Suppressor macrophage treated with lipopolysaccharide for 1 hour (primary cell): ENCODE measurements at regions not wholly inside any gene's neighbourhood (a gene's known extent, or its start where the extent isn't known, plus 50 kb on each side); places are given as distances from the start of the nearest gene placed in this dataset.
"Not testable (repeated sequence)": the region's sequence is repeated elsewhere in the genome, so short reads cannot be mapped to it uniquely, and the experiment has no call there.

Experiments
- DNase-seq, 3 donors: peaks; one replicate each; pipeline ENCODE4 v3.0.0-alpha.2; 2020 to 2022

DNA sequence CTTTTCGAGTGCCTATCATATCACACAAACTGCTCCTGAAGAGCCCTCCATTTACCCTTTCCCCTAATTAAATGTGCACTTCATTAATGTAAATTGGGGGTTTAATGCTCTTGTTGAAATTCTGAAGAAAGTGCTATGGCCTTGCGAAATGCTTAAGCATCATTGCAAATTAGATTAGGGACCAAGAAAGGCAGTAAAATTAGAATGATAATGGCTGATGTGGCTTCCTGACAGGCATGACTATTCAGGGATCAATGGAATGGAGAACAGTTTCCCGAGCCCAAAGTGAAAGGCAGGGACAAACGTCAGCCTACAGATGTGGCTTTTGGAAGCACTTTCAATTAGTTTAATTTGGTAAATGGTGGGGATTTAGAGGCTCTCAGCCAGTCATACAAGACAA lies 120.1 kb downstream of the NKX6-1 start:
- no peak for DNase-seq

DNA sequence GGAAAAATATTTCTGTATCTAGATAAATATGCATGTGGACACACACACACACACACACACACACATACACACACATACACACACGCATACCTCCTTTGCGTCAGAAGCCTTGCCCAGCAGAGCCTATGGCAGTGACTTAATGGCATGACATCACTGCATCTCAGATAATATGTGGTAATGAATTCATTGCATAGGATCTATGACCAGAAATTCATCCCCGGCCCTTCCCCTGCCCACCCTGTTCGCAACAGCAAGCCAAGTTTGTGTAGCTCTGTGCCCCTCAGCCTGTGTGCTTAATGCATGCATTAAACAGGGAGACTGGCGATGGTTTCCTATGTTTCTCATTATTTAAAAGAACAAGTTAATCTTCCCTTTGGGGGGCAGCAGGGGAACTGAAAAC lies 120.7 kb downstream of the NKX6-1 start:
- DNase-seq = no peak

DNA sequence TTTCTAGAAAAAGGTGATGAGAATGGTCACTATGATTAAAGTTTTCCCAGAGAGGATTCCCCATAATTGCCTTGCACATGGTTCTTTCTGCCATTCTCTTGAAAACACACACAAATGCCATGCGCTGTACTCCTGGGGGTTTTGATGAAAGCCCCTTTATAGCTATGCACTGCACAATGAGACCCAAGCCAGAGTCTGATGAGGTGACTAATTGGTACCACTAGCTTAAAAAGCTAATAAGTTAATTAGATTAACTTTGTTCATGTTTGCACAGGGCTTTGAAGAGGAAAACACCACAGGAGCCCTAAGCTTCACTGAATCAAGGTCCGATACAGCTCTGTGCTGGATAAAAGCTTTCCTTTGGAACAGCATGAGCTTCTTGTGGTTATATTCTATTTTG lies 132.2 kb downstream of the NKX6-1 start:
- DNase-seq = no peak

DNA sequence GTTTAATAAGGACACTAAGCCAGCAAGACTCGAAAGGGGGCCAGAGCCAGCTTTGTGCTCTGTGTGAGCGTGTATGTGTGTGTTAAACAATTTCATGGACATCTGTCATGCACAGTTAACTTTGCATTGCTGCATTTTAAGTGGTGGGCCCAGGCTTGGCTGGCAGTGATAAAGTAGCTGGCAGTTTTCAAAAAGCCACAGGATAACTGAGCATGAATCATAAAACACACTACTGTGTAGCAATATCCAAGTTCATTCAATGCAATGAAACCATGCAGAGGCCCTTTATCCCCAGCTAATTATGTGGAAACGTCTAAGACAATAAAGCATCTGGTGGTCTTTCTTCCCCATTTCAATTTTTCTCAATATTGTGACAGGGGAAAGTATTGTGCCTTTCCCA lies 132.9 kb downstream of the NKX6-1 start:
- DNase-seq = no peak

DNA sequence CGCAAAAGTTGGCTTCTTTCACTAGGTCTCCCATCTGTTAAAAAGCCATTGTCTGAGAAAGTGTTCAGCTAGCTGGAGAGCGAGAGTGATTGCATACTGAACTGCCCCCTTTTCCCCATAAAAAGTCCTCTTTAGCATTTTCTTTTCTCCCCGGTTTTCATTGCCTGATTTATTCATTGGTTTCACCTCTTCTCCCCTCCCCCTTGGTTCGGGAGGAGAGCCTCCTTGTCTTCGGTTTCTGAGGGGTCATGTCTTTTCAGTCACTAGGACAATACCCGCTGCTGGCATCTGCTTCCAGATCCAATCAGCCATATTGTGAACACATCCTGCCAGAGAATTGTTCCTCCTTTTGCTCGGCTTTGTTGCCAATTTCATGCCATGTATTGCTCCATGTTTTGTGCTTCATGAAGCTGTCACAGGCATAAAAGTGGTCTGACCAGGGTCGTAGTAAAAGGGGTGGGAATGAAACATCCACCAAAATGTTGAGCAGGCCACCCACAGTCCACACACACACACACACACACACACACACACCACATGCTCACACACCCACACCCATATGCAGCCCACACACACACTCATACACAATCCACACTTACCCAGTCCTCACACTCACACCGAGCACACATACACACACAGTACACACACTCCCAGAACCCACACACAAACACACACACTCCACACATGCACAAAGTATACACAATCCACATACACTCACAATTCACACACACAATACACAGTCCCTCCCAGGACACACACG lies 136.0 kb downstream of the NKX6-1 start:
- DNase-seq = no peak

DNA sequence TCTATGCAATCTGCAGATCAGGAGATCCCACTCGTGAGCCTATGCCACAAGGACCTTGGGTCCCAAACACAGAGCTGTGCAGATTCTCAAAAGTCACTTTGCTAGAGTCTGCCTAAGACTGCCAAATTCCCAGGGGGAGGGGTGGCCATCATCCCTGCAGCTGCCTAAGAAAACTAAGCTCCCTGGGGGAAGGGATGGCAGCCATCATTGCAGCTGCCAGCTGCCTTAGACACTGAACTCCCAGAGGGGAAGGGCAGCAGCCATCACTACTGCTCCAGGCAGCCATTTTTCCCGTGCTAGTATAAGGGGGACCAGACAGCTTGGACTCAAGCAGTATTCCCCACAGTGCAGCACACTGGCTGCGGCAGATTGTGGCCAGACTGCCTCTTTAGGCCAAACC lies 156.9 kb downstream of the NKX6-1 start:
- no peak for DNase-seq

DNA sequence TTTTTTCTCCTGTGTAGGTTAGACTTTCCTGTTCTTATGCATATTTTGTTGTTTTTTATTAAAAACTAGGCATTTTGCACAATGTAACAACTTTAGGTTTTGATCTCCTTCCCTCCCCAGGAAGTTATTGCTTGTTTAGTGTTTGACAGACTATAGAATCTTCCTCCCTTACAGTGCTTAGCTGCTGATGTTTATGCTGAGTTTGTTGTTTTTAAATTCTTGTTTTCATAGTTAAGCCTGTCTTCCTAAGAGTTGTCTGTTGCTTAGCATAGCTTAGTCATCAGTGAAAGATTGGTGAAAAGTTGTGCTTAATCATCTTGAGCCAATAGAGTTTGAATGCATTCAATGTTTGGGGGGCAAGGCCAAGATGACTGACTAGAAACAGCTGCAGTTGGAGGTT lies 157.5 kb downstream of the NKX6-1 start:
- DNase-seq = no peak

DNA sequence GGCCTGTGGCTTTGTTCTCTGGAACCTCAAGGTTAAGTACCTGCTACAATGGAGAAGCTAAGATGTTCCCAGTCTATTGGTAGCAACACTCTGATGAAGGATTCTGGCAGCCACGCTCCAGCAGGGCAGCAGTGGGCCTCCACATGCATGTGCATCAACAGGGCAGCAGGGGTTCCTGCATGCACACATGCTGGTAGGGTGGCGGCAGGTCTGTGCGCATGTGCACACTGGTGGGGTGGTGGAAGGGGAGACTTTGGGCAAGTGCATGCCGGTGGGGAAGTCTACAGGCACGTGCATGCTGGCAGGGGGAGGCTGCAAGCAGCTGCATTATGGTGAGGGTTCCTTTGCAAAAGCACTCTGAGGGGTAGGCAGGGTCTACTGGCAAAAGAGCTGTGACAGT lies 160.7 kb downstream of the NKX6-1 start:
- DNase-seq = no peak

DNA sequence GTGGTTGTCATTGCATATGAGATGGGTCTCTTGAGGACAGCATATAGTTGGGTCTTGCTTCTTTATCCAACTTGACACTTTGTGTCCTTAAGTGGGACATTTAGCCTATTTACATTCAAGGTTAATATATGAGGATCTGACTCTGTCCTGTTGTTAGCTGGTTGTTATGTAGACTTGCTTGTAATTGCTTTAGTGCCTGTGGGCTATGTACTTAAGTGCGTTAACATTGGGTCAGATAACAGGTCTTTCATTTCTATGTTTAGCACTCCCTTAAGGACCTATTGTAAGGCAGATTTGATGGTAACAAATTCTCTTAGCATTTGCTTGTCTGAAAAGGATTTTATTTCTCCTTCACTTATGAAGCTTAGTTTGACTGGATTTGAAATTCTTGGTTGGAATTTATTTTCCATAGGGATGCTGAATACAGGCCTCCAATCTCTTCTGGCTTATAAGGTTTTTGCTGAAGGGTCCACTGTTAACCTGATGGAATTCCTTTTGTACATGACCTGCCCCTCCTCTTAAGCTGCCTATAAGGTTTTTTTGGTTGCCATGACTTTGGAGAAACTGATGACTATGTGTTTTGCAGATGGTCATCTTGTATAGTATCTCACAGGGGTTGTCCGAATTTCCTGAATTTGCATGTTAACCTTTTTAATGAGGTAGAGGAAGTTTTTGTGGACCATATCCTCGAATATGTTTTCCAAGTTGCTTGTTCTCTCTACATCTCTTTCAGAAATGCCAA lies 162.0 kb downstream of the NKX6-1 start:
- no peak for DNase-seq

DNA sequence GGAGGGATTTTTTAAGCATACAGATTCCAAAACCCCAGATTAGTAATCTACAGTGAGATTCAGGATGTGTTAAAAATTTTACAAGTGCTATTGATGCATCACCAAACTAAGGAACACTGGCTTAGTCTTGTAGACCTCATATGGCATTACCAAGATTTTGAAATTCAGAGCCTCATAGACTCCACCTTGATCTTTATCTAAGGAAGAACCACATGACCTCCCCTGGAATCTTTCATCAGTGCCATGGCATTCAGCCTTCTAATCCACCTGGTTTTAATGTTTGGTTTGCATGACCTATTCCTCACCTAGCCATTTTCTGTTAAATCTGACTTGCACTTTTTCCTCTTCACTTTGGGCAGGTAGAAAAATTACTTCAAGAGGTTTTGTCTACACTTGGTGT lies 171.6 kb downstream of the NKX6-1 start:
- no peak for DNase-seq

DNA sequence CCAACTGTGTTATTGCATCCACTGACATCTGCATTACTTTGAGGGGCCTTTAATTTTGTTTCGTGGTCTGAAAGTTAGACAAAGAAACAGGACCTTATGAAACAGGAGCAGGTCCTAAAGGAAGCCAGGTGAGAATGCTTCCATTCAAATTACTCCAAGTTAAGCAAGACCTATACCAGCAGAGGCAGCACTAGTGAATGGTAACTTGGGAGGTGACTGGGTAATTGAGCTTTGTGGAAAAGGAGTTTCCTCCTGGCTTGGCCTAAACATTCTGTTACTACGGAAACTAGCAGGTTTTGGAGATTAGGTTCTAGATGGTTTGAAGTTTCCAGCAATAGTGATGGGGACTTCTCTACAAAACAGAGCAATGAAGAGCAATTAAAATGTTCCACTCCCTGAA lies 173.5 kb downstream of the NKX6-1 start:
- no peak for DNase-seq

DNA sequence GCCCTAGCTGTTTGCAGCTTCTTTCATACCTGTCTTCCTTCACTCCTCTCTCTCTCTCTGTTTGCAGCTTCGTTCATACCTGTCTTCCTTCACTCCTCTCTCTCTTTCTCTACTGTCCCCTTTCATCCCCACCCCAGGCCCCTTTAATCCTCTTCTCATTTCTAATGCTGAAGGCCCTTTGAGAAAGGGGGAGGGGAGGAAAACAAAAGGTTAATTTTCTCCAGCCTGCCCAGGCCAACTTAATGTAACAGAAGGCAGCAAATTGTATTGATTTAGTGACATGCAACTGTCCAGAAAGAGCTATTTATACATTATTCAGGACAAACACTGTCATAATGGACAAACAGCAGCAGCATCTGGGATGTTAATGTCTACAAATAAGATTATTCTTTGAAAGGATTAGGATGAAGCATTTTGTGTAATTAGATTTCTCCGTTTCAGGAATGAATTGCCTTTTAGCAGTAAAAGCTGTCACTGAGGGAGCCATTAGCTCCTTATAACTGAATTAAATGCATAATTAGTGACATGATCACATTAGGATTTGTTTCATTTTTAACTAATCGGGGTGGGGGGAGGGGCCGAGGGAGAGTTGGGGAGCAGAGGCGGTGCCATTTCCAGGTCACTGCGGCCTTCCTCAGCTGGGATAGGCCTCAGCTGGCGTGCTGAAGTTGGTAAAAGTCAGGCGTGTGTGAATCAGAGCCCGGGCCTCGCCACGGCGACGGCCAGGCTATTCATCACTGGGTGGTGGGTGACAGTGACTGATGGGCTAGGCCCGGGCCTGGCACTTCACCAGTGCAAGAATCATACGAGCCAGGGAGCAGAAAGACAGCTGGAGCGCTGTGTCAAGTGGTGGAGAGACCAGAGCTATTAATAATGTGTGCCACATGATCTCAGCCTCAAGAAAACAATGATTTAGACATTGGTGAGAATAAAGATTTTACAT lies 174.5 kb downstream of the NKX6-1 start:
- DNase-seq = no peak

DNA sequence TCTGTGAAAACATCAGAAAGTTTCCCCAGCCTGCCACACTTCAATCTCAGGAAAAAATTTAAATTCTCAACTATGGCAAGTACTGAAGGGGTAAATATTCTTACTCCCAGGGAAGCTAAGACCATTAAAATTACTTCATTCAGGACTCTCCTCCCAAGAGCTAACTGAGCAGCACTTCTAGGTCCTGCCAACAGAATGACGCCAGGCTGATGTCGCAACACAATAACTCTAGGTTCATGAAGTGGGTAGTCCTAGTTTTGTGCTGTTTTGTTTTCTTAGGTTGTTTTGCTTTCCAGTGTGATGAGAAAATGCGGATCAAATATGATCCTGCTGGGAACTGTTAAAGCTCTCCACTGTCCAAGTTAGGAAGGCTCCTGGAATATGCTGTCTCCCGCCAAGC lies 180.0 kb downstream of the NKX6-1 start:
- peak in 1 of 3 donors; percentile 1 for DNase-seq

DNA sequence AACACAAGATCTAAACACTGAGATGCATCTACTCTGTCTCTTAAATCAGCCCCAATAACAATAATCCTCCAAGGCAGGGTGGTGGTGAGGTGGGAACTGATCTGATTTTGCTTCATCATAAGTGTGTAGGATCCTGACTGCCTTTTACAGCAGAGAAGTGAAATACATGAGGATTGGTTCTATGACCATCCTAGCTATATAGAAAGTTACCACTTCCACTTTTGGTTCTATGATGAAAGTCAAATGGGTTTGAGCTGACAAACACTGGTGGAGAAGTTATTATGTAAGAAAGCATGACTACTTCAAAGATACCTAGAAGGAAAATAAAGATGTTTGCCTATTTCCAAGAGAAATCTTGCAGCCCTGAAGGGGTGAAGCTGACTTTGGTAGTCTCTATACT lies 181.6 kb downstream of the NKX6-1 start:
- no peak for DNase-seq

DNA sequence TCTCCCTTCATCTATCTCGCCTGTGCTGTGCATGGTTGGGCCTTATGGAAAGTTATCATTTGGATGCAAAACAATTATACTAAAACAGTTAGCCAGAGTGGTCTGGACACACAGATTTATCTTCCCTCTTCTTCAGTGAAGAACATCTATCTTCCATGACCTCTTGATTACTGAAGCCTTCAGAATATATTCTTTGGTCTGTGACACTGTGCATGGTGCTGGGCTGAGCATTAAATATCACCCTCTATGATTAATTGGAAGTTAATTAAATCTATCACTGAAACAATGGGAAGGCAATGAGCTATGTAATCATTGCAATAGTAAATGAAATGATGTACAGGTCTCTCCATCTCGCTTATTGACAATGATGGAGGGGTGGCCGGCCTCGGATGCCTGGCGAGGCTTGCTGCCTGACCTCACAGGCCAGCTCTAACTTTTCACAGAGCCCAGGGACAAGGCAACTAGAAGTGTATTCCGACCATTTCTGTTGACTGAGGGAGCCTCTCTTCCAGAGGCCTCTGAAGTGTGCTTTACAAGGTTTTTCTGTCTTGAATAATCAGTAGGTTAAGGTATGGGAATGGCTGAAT lies 186.6 kb downstream of the NKX6-1 start:
- no peak for DNase-seq

DNA sequence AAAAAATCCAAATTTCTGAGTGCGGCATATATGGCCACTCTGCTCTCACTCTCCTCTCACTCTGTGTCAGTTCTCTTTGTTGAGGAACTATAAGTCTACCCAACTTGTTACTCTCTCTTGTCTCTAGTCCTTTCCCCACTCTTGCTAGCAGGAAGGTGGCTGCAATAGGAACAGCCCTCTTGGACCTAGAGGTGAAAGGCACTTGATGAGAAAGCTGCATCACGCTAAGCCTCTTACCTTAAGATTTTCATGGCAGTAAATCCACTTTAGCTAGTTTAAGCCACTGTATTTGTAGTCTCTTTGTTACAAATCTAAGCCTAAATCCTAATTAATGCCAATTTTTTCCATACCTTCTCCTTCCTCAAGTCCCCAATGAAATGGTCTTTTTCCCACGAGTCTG lies 189.9 kb downstream of the NKX6-1 start:
- DNase-seq = no peak

DNA sequence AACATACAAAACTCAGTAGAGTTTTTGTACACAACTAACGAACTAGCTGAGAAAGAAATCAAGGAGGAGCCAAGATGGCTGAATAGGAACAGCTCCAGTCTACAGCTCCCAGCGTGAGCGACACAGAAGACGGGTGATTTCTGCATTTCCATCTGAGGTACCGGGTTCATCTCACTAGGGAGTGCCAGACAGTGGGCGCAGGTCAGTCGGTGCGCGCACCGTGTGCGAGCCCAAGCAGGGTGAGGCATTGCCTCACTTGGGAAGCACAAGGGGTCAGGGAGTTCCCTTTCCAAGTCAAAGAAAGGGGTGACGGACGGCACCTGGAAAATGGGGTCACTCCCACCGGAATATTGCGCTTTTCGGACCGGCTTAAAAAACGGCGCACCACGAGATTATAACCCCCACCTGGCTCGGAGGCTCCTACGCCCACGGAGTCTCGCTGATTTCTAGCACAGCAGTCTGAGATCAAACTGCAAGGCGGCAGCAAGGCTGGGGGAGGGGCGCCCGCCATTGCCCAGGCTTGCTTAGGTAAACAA lies 200.3 kb downstream of the NKX6-1 start:
- not testable (repeated sequence) for DNase-seq

DNA sequence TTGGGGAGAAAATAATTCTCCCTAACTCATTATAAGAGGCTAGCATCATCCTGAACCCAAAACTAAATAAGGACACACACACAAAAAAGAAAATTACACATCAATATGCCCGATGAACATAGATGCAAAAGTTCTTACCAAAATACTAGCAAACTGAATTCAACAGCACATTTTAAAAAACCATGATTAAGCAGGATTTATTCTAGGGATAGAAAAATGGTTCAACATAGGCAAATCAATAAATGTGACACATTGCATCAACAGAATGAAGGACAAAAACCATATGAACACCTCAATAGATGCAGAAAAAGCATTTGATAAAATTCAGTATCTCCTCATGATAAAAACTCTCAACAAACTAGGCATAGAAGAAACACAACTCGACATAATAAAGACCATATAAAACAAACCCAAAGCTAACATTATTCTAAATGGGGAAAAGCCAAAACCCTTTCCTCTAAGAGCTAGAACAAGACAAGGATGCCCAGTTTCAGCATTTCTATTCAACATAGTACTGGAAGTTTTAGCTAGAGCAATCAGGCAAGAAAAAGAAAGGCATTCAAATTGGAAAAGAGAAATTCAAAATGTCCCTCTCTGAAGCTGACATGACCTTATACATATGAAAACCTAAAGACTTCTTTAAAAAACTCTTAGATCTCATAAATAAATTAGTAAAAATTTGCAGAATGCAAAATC lies 200.9 kb downstream of the NKX6-1 start:
- DNase-seq = no peak

DNA sequence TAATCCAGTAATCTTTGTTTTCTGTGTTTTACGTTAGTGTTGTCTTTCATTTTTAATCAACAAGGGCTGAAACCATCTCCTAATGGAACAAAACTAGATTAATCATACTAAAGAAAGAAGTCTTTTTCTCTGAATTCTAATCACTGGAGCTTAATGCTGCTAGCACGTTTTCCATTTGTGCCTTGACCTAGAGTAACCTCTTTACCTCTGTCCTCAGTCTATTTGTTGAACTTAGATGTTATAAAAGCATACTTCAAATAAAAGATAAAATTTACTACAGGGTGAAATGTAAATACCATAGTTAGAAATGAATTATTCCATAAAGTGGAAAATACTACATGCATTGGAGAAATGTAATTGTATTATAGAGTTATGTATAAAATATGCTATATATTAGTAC lies 207.1 kb downstream of the NKX6-1 start:
- no peak for DNase-seq

DNA sequence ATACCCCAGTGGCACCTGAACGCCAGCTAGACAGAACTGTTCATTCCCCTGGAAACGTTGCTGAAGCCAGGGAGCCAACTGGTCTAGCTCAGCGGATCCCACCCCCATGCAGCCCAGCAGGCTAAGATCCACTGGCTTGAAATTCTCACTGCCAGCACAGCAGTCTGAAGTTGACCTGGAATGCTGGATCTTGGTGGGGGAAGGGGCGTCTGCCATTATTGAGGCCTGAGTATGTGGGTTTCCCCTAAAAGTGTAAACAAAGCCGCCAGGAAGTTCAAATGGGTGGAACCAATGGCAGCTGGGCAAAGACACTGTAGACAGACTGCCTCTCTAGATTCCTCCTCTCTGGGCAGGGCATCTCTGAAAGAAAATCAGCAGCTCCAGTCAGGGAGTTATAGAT lies 213.0 kb downstream of the NKX6-1 start:
- DNase-seq = no peak

DNA sequence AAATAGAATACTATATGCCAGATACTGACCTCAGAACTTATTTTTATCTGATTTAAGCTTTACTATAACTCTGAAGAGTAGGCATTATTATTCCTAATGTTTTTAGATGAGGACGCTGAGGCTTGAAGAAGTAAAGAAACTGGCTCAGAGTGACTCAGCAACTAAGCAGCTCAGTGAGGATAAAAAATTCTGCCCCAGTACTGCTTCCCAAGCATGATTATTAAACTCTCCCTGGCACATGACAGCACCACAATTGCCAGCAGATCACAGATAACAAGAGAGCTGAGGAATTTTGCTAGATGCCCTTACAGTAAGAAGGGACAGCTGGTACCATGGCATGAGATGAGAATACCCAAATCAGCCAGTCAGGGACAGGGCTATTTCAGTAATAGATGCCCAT lies 219.4 kb downstream of the NKX6-1 start:
- DNase-seq = no peak

DNA sequence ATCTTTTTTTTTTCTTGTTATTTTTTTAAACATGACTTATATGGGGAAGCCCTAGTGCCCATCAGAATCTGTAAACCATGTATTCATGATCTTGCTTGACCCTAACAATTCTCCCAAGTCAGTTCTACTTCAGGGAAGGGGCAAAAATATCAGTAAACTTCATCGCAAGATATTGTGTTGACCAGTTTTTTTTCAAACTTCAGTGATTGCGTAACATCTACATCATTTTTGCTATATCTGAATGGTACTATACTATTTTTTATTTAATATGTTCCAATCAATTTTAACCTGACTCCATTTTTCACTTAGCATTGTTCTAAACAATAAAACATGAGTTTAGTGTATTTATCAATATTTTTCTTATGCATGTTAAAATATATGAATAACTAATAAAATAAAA lies 221.2 kb downstream of the NKX6-1 start:
- DNase-seq = no peak
